HG03175 (cell line): ENCODE measurements at regions not wholly inside any gene's neighbourhood (a gene's known extent, or its start where the extent isn't known, plus 50 kb on each side); places are given as distances from the start of the nearest gene placed in this dataset.
"Not testable (repeated sequence)": the region's sequence is repeated elsewhere in the genome, so short reads cannot be mapped to it uniquely, and the experiment has no call there.

ENCODE experiments used
- ATAC-seq: cut with Tn5 transposase; IDR thresholded peaks from one replicate; pipeline ENCODE4 v1.9.1; 2021; ENCODE audit warnings: mild to moderate bottlenecking, moderate library complexity; ENCODE audit not compliant: unreplicated experiment

GRCh38 chr4:24369507-24370029 lies 214.8 kb downstream of the DHX15 start:
- ATAC-seq: no peak

GRCh38 chr4:24368801-24369200 lies 215.6 kb downstream of the DHX15 start:
- ATAC-seq: no peak

- no peak for ATAC-seq
These were observed 219.5 kb downstream of the DHX15 start for GRCh38 chr4:24364852-24365251.

- ATAC-seq: no peak
These were observed 220.1 kb downstream of the DHX15 start for GRCh38 chr4:24364249-24364648.

- no peak for ATAC-seq
These were observed 220.6 kb downstream of the DHX15 start for GRCh38 chr4:24363751-24364150.

GRCh38 chr4:24352112-24352511 lies 232.2 kb downstream of the DHX15 start:
- no peak for ATAC-seq

GRCh38 chr4:24349168-24349996 lies 235.0 kb downstream of the DHX15 start:
- not testable (repeated sequence) for ATAC-seq

GRCh38 chr4:24339260-24339659 lies 245.1 kb downstream of the DHX15 start:
- ATAC-seq: no peak

GRCh38 chr4:24337451-24338190 lies 246.7 kb downstream of the DHX15 start:
- no peak for ATAC-seq

GRCh38 chr4:24335616-24336015 lies 248.7 kb downstream of the DHX15 start:
- no peak for ATAC-seq

- no peak for ATAC-seq
These were observed 249.4 kb downstream of the DHX15 start for GRCh38 chr4:24334906-24335305.

GRCh38 chr4:24330573-24330972 lies 253.8 kb downstream of the DHX15 start:
- no peak for ATAC-seq

- no peak for ATAC-seq
These were observed 254.2 kb downstream of the DHX15 start for GRCh38 chr4:24330172-24330571.

GRCh38 chr4:24328711-24329110 lies 255.6 kb downstream of the DHX15 start:
- no peak for ATAC-seq

GRCh38 chr4:24328310-24328709 lies 256.0 kb downstream of the DHX15 start:
- no peak for ATAC-seq

- ATAC-seq: no peak
These were observed 261.4 kb downstream of the DHX15 start for GRCh38 chr4:24322995-24323394.

- no peak for ATAC-seq
These were observed 261.8 kb downstream of the DHX15 start for GRCh38 chr4:24322511-24322910.

GRCh38 chr4:24321616-24322015 lies 262.7 kb downstream of the DHX15 start:
- no peak for ATAC-seq

GRCh38 chr4:24321131-24321530 lies 263.2 kb downstream of the DHX15 start:
- ATAC-seq: no peak

GRCh38 chr4:24319387-24319786 lies 265.0 kb downstream of the DHX15 start:
- no peak for ATAC-seq

- no peak for ATAC-seq
These were observed 269.3 kb downstream of the DHX15 start for GRCh38 chr4:24315056-24315455.
